GM12874 (cell line): ENCODE measurements at regions not wholly inside any gene's neighbourhood (a gene's known extent, or its start where the extent isn't known, plus 50 kb on each side); places are given as distances from the start of the nearest gene placed in this dataset.

Experiments used
- CTCF ChIP-seq: IDR thresholded peaks from 2 replicates; pipeline ENCODE4 v1.5.1; 2011; ENCODE audit warnings: low read depth, mild to moderate bottlenecking, control low read depth, low read length, moderate library complexity; ENCODE audit not compliant: insufficient read depth

DNA sequence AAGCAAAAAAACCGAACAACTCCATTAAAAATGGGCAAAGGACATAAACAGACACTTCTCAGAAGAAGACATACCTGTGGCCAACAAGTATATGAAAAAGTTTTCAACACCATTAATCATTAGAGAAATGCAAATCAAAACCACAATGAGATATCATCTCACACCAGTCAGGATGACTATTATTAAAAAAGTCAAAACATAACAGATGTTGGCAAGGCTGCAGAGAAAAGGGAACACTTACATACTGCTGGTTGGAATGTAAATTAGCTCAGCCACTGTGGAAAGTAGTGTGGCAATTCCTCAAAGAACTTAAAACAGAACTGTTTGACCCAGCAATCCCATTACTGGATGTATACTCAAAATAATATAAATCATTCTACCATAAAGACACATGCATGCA lies 436.3 kb downstream of the KLHL13 start:
- TF ChIP-seq CTCF: no peak

DNA sequence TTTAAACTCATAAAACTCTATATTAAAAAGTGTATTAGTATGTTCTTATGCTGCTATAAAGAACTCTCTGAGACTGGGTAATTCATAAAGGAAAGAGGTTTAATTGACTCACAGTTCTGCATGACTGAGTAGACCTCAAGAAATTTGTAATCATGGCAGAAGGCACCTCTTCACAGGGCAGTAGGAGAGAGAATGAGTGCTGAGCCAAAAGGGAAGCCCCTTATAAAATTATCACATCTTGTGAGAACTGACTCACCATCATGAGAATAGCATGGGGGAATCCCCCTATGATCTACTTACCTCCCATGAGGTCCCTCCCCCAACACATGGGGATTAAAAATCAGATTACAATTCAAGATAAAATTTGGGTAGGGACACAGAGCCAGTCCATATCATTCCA lies 463.2 kb downstream of the KLHL13 start:
- TF ChIP-seq CTCF: no peak

DNA sequence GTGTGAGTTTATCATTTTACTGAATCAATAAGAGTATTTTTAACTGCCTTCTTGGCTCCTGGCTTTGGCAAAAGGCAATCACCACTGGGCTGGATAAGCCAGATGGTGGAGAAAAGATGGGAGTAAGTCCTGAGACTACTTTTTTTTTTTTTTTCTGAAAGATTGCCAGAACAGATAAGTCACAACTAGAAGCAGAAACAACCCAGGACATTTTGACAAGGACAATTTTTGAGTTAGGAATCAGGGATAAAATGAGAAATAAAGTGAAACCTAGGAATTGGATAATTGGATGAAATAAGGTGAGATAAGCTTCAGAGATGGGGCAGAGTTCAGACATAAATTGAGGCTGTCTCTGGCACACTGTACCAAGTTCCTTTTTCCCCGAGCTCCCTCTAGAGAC lies 471.0 kb downstream of the KLHL13 start:
- no peak for TF ChIP-seq CTCF

- TF ChIP-seq CTCF: no peak
Observed at GRCh38 chrX:117641913-117642656, 474.5 kb downstream of the KLHL13 start.

DNA sequence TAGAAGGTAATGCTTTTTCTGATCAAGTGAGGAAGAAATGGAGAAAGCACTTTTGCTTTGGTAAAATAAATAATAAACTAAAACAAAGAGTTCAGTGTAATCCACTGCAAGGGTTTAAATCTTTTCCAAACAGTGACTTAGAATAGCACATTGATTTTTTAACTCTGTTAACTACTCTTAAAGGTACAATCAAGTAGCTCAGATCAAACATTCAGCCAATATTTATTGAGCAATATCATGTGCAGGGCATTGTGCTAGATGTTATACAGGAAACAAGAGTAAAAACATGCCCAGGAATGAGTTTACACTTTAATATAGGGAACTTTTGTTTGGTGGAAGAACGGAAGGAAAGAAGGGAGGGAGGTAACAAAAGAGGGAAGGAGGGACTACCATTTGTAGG lies 479.8 kb downstream of the KLHL13 start:
- TF ChIP-seq CTCF: no peak

- no peak for TF ChIP-seq CTCF
Observed at GRCh38 chrX:117633277-117633676, 483.3 kb downstream of the KLHL13 start.

GRCh38 chrX:117628381-117628780 lies 488.2 kb downstream of the KLHL13 start:
- no peak for TF ChIP-seq CTCF
